ENCODE measurements at regions not wholly inside any gene's neighbourhood (a gene's known extent, or its start where the extent isn't known, plus 50 kb on each side); places are given as distances from the start of the nearest gene placed in this dataset.

DNA sequence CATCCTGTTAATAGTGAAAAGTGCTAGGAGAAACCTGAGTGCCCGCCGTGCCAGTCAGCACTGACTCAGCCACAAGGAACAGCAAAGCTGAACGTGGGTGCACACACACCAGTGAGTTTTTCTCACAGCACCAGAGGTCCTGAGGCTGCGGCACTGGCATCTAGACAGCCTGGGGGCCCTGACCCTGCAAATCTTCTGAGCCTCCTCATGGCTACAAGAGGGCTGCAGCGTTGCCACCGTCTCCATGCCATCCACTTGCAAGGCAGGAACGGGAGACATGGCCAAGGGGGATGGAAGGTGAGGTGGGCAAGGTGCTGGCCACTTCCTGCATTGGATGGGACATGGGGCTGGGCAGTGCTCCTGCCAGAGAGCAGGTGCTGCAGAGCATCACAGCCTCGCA lies 211.2 kb upstream of the SOX1 start:
- Histone ChIP-seq H3K36me3 (no peaks in the 10 kb centered on the region), H3K9me3 (no peaks in the 10 kb centered on the region), H3K4me3 (ENCODE audit: low read depth, low read length) (no peak overlapping the region), H3K4me1 (no peaks in the 10 kb centered on the region), H3K27me3 (peaks cover 24% of the 10 kb centered on the region)
- DNase-seq: no peak
- TF ChIP-seq CTCF (IDR thresholded peaks at IDR 0.05; ENCODE audit: low read depth, low read length): no peak

GRCh38 chr13:111856571-111856970 lies 210.4 kb upstream of the SOX1 start:
- Histone ChIP-seq H3K9me3 (no peaks in the 10 kb centered on the region), H3K4me3 (ENCODE audit: low read depth, low read length) (no peak overlapping the region), H3K4me1 (no peaks in the 10 kb centered on the region), H3K27me3 (peaks cover 24% of the 10 kb centered on the region), H3K36me3 (no peaks in the 10 kb centered on the region)
- no peak for DNase-seq
- no peak for TF ChIP-seq CTCF (IDR thresholded peaks at IDR 0.05; ENCODE audit: low read depth, low read length)

DNA sequence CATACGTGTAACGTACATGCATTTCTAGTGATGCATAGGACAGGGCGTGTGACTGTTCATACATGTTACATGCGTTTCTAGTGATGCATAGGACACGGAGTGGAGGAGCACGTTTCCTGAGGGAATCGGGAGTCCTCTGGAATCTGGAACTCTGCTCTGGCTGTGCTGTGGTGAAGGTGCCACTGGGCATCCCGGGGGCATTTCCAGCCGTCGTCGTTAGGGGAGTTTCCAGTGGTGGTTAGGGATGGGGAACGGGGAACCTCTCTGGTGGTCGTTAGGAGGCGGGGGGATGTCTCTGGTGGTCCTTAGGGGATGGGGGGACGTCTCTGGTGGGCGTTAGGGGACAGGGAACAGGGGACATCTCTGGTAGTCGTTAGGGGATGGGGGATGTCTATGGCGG lies 209.6 kb upstream of the SOX1 start:
- Histone ChIP-seq H3K4me1 (no peaks in the 10 kb centered on the region), H3K27me3 (peaks cover 26% of the 10 kb centered on the region), H3K4me3 (ENCODE audit: low read depth, low read length) (no peak overlapping the region), H3K36me3 (no peaks in the 10 kb centered on the region), H3K9me3 (no peaks in the 10 kb centered on the region)
- no peak for TF ChIP-seq CTCF (IDR thresholded peaks at IDR 0.05; ENCODE audit: low read depth, low read length)
- DNase-seq: no peak

DNA sequence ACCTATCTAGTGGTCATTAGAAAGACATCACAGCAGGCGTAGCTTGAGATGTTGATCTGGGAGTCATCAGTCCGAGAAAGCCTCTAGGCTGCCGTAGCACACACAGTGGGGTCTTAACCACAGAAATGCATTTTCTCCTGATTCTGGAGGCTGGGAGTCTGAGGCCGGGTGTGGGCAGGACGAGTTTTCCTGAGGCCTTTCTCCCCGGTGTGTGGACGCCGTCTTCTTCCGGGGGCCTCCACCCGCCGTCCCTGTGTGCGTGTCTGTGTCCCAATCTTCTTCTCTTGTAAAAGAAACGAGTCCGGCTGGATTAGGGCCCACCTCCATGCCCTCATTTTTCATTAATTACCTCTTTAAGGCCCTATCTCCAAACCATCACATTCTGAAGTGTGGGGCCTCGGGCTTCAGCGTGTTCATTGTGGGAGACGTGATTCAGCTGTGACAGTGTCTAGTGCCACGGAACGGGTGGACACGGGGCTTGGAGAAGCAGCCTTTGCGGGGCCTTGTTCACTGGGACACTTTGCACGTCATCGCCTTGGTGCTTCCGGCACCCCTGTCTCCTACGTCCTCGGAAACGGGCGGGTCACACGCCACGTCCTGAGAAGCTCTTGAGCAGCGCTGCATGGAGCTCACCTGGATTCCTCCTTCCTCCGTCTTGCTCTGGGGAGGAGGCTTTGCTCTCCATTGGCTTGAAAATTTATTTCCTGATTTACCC lies 208.9 kb upstream of the SOX1 start:
- H3K27me3 ChIP-seq: peaks cover 33% of the 10 kb centered on the region
- H3K36me3 ChIP-seq: no peaks in the 10 kb centered on the region
- TF ChIP-seq CTCF (IDR thresholded peaks at IDR 0.05; ENCODE audit: low read depth, low read length): no peak
- no peak overlapping the region for H3K4me3 ChIP-seq (ENCODE audit: low read depth, low read length)
- H3K4me1 ChIP-seq: no peaks in the 10 kb centered on the region
- DNase-seq: no peak
- no peaks in the 10 kb centered on the region for H3K9me3 ChIP-seq

DNA sequence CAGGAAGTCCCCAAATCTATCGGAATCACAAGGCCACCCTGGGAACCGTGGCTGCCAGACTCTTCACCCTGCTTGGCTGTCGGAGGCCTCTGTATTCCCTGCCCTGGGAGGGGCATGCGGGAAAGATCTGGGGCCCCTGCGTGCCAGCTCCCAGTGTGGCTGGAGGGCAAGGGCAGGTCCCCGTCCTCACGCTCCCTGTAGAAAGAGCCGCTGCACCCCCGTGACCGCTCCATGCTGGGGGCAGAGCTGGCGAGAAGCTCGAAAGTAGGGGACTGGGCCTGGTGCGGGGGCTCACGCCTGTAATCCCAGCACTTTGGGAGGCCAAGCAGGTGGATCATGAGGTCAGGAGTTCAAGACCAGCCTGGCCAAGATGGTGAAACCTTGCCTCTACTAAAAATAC lies 208.4 kb upstream of the SOX1 start:
- Histone ChIP-seq H3K27me3 (peaks cover 39% of the 10 kb centered on the region), H3K36me3 (no peaks in the 10 kb centered on the region), H3K4me3 (ENCODE audit: low read depth, low read length) (no peak overlapping the region), H3K9me3 (no peaks in the 10 kb centered on the region), H3K4me1 (no peaks in the 10 kb centered on the region)
- no peak for TF ChIP-seq CTCF (IDR thresholded peaks at IDR 0.05; ENCODE audit: low read depth, low read length)
- DNase-seq: no peak

- no peak for DNase-seq
Measured at GRCh38 chr13:111859354-111860230, 207.4 kb upstream of the SOX1 start.

More at GRCh38 chr13:111859354-111860230, 207.4 kb upstream of the SOX1 start:
- Histone ChIP-seq H3K36me3 (no peaks in the 10 kb centered on the region), H3K4me1 (no peaks in the 10 kb centered on the region), H3K27me3 (peaks cover 36% of the 10 kb centered on the region), H3K9me3 (no peaks in the 10 kb centered on the region), H3K4me3 (ENCODE audit: low read depth, low read length) (no peak overlapping the region)
- no peak for TF ChIP-seq CTCF (IDR thresholded peaks at IDR 0.05; ENCODE audit: low read depth, low read length)

All from BE2C (cell line).